ENCODE measurements at regions not wholly inside any gene's neighbourhood (a gene's known extent, or its start where the extent isn't known, plus 50 kb on each side); places are given as distances from the start of the nearest gene placed in this dataset.
"Not testable (repeated sequence)": the region's sequence is repeated elsewhere in the genome, so short reads cannot be mapped to it uniquely, and the experiment has no call there.

GRCh38 chr15:100769043-100769974, 110.3 kb upstream of the ALDH1A3 start:
- no peak for DNase-seq

GRCh38 chr15:100769975-100770340, 109.7 kb upstream of the ALDH1A3 start:
- DNase-seq, result no peak

GRCh38 chr15:100770661-100771584, 108.7 kb upstream of the ALDH1A3 start:
- DNase-seq, result no peak

DNA sequence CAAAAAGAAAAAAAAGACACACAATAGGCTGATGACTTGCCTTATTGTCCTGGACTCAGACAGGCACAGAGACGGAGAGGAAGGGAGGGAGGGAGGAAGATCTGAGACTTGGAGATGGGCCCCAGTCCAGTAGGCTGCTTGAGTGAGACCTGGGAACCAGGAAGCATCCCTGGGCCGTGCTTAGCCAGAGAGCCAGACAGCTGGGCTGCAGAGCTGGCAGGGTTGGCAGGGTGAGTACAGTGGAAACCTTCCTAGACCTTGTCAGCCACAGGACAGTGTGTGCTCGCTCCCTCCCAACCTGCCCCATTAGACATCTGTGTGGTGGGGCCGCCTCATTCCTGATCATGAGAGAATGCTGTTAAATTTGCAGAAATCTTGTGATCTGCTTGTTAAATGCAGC, 107.9 kb upstream of the ALDH1A3 start:
- no peak for DNase-seq

GRCh38 chr15:100772478-100772877, 107.2 kb upstream of the ALDH1A3 start:
- no peak for DNase-seq

- DNase-seq, result no peak
Observed at GRCh38 chr15:100772892-100773520, 106.6 kb upstream of the ALDH1A3 start.

- DNase-seq, result not testable (repeated sequence)
Observed at GRCh38 chr15:100774044-100774443, 105.6 kb upstream of the ALDH1A3 start.

DNA sequence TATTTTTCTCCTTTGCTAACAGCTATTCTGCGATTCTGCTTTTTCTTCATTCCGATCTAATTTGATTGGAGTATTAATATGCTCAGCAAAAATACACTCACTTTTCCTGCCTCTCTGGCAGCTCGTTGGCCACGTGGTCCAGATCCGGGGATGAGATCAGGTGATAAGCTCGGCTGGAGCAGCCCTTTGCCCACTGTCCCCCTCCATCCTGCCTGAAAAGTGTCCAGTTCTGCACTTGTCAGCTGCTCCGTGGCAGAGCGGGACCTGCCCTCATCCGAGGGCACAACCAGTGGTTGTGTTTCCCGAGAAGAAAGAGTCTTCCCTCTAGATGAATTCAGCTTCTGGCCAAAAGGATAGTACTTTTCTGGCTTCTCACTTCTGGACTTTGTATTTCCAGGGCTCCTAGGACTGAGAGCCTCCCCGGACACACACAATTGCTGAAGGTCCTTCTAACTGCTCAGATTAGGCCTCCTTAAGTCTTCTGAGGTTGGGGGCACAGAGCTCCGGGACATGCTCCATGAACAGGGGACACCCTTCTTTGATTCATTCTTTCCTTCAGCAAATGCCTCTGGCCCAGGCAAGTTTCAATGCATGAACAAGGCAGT, 103.9 kb upstream of the ALDH1A3 start:
- no peak for DNase-seq

DNA sequence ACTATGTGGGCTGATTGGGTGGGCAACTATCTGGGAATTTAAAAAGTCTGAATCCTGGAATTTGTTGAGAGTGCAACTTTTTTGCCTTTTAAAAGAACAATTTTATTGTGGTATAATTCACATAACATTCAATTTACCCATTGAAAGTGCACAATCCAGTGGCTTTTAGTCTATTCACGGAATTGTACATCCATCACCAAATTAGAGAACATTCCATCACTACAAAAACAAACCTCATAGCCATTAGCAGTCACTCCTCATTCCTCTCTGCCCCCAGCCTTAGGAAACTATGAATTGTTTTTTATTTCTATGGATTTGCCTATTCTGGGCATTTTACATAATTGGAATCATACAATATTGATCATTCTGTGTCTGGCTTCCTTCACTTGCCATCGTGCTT, 101.8 kb upstream of the ALDH1A3 start:
- DNase-seq, result no peak

DNA sequence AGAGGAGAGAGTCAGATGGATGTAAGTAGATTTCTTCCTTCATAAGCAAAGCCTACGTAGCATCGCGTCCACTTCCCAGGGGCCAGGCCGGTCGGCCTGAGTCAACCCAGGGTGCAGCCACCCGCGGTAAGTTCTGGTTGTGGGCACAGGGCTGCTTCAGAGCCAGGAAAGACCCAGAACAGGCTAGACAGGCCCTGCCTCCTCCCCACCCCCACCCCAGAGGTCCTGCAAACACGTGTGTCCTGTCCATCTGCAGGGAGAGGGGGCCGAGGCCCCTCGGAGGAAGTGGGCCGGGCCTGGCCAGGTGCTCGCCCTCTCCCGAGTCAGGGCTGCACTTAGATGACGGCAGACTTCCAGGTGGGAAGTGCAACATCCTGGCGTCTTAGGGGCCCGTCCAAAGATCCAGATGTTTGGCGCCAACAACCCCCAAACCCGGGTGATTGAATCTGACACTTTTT, 100.8 kb upstream of the ALDH1A3 start:
- no peak for DNase-seq

DNA sequence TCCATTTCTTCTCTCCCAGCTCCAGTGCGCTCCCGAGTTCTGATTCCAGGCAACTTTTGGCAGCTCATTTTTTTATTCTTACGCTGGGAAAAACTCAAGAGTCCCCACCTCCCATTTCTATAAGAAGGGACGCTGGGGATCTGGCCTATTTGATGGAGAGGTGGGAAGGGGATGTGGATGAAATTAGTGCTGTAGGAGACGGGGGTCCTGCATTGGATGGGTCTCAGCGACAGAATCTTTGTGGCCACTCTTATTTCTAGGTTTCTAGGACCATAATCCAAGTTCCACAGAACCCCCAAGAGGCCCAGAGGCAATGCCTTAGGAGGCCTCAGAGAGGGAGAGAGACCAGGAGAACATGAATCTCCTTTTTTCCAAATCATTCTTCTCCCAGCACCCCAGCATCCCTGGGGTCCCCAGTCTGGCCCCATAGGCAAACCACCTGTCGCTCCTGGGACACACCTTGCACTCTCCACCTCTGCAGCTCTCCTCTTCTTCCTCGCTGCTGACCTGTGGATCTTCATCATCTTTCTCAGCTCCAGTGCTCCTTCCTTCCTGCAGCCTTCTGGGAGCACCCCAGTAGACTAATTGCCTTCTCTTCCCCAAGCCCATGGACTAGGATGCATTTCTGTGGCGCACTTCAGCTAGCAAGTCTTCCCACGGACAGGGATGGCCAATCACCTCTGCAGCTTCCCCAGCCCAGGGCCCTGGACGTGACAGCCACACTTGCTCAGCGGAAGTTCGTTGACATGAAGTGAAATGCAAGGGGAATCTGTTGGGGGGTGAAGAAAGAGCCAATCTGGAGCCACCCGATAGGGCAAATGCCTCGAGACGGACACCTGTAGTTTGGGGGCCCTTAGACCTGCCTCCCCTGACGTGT, 100.1 kb upstream of the ALDH1A3 start:
- DNase-seq, result no peak

DNA sequence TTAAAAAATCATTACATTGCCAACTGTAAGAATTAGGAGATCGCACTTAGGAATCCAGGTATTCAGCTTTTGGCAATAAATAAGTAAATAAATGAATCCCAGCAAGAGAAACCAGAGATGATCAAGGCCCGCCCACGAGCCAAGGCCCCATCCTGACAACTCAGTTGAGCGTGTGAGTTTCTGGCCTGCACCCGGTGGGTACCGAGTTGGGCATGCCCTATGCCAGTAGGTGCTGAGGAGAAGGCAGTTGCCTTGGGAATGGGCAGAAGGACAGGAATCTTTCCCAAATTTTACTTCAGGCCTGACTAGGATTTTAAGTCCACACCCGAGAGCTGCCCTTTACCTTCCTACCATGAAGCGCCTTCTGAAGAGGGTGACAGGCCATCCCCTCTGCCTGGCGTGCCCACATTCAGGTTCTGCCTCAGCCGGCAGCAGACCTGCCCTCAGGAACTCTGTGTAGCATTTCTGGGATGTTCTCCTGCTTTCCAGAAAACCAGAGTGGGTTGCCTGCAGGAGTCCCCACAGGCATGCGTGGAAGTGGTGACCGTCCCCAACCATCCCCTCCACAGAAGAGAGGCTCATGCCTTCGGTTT, 99.3 kb upstream of the ALDH1A3 start:
- no peak for DNase-seq

- DNase-seq, result no peak
Observed at GRCh38 chr15:100781061-100781960, 98.3 kb upstream of the ALDH1A3 start.

DNA sequence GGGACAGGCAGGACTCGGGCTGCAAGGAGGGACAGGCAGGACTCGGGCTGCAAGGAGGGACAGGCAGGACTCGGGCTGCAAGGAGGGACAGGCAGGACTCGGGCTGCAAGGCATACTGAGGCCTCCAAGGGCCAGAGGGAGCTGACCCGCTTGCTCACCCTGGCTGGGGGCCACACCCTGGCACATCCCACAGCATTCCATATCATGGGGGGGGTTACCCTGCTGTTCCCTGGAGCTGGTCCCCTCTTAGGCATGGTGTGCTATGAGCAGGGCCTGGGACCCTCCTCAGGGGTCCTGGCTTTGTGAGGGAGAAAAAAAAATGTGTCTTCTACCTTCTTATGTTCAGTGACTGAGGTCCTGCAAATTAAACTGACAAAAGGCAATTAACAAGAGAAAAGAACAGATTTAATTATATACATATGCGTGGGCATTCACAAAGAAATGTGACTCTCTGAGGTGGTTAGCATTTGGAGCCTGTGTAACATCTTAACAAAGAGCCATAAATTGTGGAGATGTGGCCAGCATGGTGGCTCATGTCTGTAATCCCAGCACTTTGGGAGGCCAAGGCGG, 97.6 kb upstream of the ALDH1A3 start:
- no peak for DNase-seq

- DNase-seq, result no peak
Observed at GRCh38 chr15:100783291-100783690, 96.3 kb upstream of the ALDH1A3 start.

DNA sequence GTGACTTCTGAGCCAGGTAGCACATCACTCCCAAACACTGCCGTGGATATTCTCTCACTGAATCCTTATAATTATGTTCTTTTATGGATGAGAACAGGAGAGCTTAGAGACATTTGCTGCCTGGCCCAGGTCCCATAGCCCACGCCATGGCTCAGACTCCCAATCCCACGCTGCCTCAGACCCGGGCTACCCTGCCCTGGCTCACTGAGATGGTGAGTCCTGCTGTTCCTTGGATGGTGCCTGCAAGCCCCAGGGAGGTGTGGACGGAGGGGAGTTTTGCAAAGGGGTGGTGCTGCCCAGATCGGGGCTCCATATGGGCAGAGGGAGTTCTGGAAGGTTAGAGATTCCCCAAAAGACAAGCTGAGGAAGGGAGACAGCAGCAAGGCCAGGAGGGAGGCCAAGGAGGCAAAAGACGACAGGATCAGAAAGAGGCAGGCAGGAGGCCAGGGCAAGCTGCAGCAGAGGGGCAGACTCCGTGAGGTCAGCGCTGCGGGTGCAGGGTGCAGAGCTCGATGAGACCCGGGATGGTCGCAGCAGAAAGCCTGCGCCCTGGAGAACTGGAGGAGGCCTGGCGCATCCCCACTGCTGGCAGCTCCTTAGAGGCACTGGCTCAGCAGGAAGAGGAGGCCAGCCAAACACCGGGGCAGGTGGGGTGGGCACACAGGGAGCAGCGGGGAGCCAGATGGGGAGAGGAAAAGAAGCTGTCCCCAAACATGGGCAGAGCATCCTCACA, 95.7 kb upstream of the ALDH1A3 start:
- no peak for DNase-seq

DNA sequence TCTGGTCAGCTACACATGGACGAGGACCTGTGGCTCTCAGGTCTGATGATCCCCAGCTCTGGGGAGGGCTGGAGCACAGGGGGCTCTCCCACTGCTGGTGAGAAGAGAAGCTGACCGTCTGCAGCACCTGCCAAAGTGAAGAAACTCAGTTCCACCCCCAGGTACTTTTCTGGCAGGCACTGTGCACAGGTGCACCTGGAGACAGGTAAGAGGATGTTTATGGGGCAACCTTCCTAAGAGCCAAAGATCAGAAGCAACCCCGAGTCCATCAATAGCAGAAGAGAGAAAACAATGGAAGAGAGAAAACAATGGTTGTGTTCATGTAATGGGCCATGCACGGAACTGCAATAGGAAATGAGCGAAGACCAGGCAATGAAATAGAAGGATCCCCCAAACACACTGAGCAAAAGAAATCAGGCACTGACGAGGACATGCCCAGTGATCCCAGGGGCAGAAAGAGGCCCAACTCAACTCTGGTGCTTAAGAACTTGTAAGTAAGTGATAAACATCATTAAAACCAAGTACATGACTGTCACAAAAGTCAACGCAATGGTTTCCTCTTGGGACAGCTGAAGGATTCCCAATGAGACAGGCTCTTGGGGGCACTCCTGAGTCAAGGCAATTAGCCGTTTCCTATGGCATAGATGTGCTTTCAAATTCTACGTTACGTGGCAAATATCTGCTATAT, 95.0 kb upstream of the ALDH1A3 start:
- DNase-seq, result no peak

All from stimulated activated CD4-positive, alpha-beta T cell treated with anti-CD3 and anti-CD28 coated beads, Interleukin-2, amount 100 ng/mL, for 48 hours (primary cell).